Suprapubic skin (tissue), 4 donors: ENCODE measurements at regions not wholly inside any gene's neighbourhood (a gene's known extent, or its start where the extent isn't known, plus 50 kb on each side); places are given as distances from the start of the nearest gene placed in this dataset.
"Not testable (repeated sequence)": the region's sequence is repeated elsewhere in the genome, so short reads cannot be mapped to it uniquely, and the experiment has no call there.

Experiments used
- EP300 ChIP-seq: sonication (generic); formaldehyde crosslinking; IDR thresholded peaks from one replicate; pipeline ENCODE4 v1.6.1; 2017; ENCODE audit warnings: antibody characterized with exemption
- POLR2A ChIP-seq, 2 donors: fragments of 450-650 bp; IDR thresholded peaks; one replicate each; pipeline ENCODE4 v1.6.1; 2017; ENCODE audit warnings: antibody characterized with exemption in 2 of 2, mild to moderate bottlenecking in 2 of 2, moderate library complexity in 2 of 2
- POLR2AphosphoS5 ChIP-seq, 3 donors: sonication (generic); formaldehyde crosslinking; IDR thresholded peaks; one replicate each; pipeline ENCODE4 v1.6.1; 2017; ENCODE audit warnings: antibody characterized with exemption in 3 of 3
- TF ChIP-seq, protein P1 (sequence below), 2 donors: fragments of 200-600 bp in 1 of 2; fragments of 450-650 bp in 1 of 2; sonication (generic) in 1 of 2; IDR thresholded peaks; one replicate each; pipeline ENCODE4 v1.5.1; 2016 to 2019; ENCODE audit warnings: antibody characterized with exemption in 2 of 2, mild to moderate bottlenecking in 1 of 2, moderate library complexity in 1 of 2

DNA sequence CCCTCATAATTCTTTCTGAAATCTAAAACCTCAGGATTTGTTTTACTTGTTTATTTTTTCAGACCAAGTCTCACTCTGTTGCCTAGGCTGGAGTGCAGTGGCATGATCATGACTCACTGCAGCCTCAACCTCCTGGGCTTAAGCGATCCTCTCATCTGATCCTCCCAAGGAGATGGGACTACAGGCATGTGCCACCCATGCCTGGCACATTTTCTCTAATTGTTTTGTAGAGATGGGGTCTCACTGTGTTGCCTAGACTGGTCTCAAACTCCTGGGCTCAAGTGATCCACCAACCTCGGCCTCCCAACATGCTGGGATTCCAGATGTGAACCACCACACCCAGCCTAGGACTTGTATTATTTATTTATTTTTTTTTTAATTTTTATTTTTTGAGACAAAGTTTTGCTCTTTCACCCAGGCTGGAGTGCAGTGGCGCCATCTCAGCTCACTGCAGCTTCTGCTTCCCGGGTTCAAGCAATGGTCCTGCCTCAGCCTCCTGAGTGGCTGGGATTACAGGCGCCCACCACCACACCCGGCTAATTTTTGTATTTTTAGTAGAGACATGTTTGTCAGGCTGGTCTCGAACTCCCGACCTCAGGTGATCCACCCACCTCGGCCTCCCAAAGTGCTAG is 281.9 kb downstream of the GOLGA6L6 start:
- TF ChIP-seq POLR2AphosphoS5 (IDR thresholded peaks at IDR 0.05); POLR2A (IDR thresholded peaks at IDR 0.05); EP300: not testable (repeated sequence)
- TF ChIP-seq, protein P1, sequence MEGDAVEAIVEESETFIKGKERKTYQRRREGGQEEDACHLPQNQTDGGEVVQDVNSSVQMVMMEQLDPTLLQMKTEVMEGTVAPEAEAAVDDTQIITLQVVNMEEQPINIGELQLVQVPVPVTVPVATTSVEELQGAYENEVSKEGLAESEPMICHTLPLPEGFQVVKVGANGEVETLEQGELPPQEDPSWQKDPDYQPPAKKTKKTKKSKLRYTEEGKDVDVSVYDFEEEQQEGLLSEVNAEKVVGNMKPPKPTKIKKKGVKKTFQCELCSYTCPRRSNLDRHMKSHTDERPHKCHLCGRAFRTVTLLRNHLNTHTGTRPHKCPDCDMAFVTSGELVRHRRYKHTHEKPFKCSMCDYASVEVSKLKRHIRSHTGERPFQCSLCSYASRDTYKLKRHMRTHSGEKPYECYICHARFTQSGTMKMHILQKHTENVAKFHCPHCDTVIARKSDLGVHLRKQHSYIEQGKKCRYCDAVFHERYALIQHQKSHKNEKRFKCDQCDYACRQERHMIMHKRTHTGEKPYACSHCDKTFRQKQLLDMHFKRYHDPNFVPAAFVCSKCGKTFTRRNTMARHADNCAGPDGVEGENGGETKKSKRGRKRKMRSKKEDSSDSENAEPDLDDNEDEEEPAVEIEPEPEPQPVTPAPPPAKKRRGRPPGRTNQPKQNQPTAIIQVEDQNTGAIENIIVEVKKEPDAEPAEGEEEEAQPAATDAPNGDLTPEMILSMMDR (IDR thresholded peaks at IDR 0.05): not testable (repeated sequence)
